Psoas muscle (tissue), 7 donors: ENCODE measurements at regions not wholly inside any gene's neighbourhood (a gene's known extent, or its start where the extent isn't known, plus 50 kb on each side); places are given as distances from the start of the nearest gene placed in this dataset.

Source experiments
- ATAC-seq, 4 donors: fragments of 200-7000 bp; cut with Tn5 transposase; one replicate each; pipeline ENCODE4 v1.9.1; 2020; ENCODE audit warnings: moderate library complexity in 3 of 4, mild to moderate bottlenecking in 2 of 4
- DNase-seq, 2 donors: peaks; one replicate each; pipeline ENCODE4 v3.0.0-alpha.2; 2020
- H3K27ac ChIP-seq: fragments of 200-600 bp; one replicate; pipeline ENCODE4 v1.8.0; 2022
- H3K27me3 ChIP-seq, 3 donors: fragments of 200-600 bp in 1 of 3; one replicate each; pipeline versions ENCODE4 v1.6.1 to v1.8.0; 2013 to 2022; ENCODE audit warnings: low read length in 2 of 3, mild to moderate bottlenecking in 2 of 3, moderate library complexity in 1 of 3; ENCODE audit not compliant: insufficient read depth in 3 of 3
- H3K36me3 ChIP-seq, 2 donors: fragments of 200-600 bp in 1 of 2; one replicate each; pipeline versions ENCODE4 v1.6.1 to v1.8.0; 2013 to 2022; ENCODE audit warnings: low read depth in 1 of 2, mild to moderate bottlenecking in 1 of 2, moderate library complexity in 1 of 2; ENCODE audit not compliant: insufficient read depth in 1 of 2
- H3K4me1 ChIP-seq: fragments of 200-600 bp; one replicate; pipeline ENCODE4 v1.8.0; 2022
- H3K4me3 ChIP-seq: fragments of 200-600 bp; one replicate; pipeline ENCODE4 v1.8.0; 2022; ENCODE audit warnings: mild to moderate bottlenecking
- H3K9me3 ChIP-seq: fragments of 200-600 bp; one replicate; pipeline ENCODE4 v1.8.0; 2022
- WGBS, 3 donors: extraction: QIAGEN DNeasy Blood & Tissue Kit; methylation state at CpG; one replicate each; pipeline versions ENCODE4 v1.1.6 to v1.1.7; 2013; 5-methylcytosine and 5-hydroxymethylcytosine counted together
- intact Hi-C, 2 donors: fragments of 100-400 bp; cut with DNase I; formaldehyde crosslinking; loops; one replicate each; pipeline versions ENCODE4 v1.11.0 to v1.14.2; 2022
- TF ChIP-seq, protein P1 (sequence below): fragments of 200-600 bp; IDR thresholded peaks from one replicate; pipeline ENCODE4 v1.8.0; 2022; ENCODE audit warnings: antibody characterized with exemption
- donor health status: healthy with polysubstance abuse.
- donor health status: DM: no; HTN: no; CAD: no; lungs with moderate emphysema.
- donor health status: Bipolar disorder and iron deficiency.
- donor health status: healthy.
- donor health status: DM: yes; HTN: yes; CAD: no.
- donor health status: DM: no; HTN: no; CAD: no.
- donor health status: DM: yes; HTN: yes; CAD: no.

DNA sequence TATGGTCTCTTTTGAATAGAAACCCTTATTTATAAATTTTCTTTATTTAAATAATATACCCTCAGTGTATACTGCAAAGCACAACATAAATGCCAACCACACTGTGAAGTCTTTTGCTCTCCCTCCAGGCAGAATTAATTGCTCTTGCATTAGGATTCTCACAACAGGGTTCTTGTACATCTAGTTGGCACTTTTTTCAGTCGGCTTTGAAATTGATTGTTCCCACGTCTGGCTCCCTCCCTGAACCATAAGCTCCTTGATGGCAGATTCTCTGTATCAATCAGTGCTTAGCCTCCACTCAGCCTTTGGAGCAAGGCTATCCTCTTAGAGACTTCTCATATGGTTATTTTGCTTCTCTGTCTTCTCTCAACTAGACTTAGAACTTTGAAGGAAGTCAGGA lies 288.0 kb upstream of the POU3F2 start:
- no peak for ATAC-seq
- H3K36me3 ChIP-seq: no peaks in the 10 kb centered on the region
- intact Hi-C loops: no loop called here
- no peaks in the 10 kb centered on the region for H3K9me3 ChIP-seq
- H3K27me3 ChIP-seq: no peaks in the 10 kb centered on the region
- no peaks in the 10 kb centered on the region for H3K4me1 ChIP-seq
- 64 to 67% (median 64%) methylated on average over 2 of the region's 2 CpGs for WGBS, 3 donors
- DNase-seq: no peak
- no peak overlapping the region for H3K27ac ChIP-seq
- no peak overlapping the region for H3K4me3 ChIP-seq
- TF ChIP-seq, protein P1, sequence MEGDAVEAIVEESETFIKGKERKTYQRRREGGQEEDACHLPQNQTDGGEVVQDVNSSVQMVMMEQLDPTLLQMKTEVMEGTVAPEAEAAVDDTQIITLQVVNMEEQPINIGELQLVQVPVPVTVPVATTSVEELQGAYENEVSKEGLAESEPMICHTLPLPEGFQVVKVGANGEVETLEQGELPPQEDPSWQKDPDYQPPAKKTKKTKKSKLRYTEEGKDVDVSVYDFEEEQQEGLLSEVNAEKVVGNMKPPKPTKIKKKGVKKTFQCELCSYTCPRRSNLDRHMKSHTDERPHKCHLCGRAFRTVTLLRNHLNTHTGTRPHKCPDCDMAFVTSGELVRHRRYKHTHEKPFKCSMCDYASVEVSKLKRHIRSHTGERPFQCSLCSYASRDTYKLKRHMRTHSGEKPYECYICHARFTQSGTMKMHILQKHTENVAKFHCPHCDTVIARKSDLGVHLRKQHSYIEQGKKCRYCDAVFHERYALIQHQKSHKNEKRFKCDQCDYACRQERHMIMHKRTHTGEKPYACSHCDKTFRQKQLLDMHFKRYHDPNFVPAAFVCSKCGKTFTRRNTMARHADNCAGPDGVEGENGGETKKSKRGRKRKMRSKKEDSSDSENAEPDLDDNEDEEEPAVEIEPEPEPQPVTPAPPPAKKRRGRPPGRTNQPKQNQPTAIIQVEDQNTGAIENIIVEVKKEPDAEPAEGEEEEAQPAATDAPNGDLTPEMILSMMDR: no peak

DNA sequence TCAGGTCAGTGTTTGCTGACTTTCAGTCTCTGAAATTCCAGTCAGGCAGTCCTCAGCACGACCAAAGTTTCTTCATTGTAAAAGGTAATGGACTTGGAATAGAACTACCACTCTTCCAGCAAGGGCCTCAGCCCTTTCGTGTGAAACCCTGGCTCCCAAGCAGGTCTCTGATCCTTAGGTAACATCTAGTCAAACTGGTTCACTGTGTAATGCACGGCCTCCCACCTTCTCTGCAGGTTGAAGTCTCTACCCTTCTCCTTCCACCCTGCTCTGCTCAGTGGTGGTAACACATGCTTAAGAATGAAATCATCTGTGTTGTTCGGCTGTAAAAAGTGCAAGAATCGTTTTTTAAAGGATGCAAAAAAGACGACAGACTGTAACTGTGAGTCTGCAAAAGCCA lies 287.2 kb upstream of the POU3F2 start:
- Histone ChIP-seq H3K27me3 (no peaks in the 10 kb centered on the region), H3K9me3 (no peaks in the 10 kb centered on the region), H3K36me3 (no peaks in the 10 kb centered on the region), H3K4me1 (no peaks in the 10 kb centered on the region), H3K4me3 (no peak overlapping the region), H3K27ac (no peak overlapping the region)
- 68 to 74% (median 69%) methylated on average over 6 of the region's 6 CpGs for WGBS, 3 donors
- TF ChIP-seq, protein P1: no peak
- ATAC-seq: no peak
- DNase-seq: no peak
- intact Hi-C loops: no loop called here

DNA sequence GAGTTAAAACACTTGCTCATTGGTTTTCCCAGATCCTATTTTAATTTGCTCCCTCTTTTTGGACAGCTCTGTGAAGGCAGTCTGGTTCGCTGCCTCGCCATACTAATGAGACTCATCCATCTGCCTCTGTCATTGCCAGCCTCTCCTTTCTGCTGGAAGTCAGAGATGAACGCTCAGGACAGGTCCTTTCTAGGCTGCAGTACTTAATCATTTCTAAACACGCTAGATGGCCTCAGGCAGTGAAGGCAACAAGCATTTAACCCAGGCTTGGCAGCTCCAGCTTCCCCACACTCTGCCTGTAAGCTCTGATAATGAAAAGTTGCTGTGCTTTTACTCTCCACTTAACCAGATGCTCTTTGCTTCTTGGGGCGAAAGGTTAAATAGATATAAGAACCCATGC lies 286.7 kb upstream of the POU3F2 start:
- TF ChIP-seq, protein P1: no peak
- no peaks in the 10 kb centered on the region for H3K9me3 ChIP-seq
- H3K4me3 ChIP-seq: no peak overlapping the region
- H3K4me1 ChIP-seq: no peaks in the 10 kb centered on the region
- no peaks in the 10 kb centered on the region for H3K27me3 ChIP-seq
- H3K36me3 ChIP-seq: no peaks in the 10 kb centered on the region
- intact Hi-C loops: no loop called here
- H3K27ac ChIP-seq: no peak overlapping the region
- ATAC-seq (no peak), DNase-seq (no peak)
- 58 to 67% (median 61%) methylated on average over 5 of the region's 5 CpGs for WGBS, 3 donors

DNA sequence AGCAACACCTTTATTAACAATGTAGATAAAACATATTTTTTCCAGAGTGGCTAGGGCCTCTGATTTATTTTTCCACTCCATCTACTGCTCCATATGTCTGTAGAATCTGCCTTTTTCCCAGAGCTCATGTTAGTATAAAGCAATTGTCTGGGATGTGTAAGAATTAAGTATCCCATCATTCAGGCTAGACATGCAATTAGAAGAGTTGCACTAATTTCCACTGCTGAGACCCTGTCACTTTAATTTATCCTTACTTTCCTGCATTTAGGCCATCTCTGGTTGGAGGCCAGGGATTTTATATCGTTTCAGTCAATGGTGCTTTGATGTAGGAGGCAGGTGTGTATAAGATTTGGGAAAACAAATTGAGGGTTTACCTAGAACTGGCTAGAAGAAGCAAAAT lies 286.1 kb upstream of the POU3F2 start:
- Histone ChIP-seq H3K27me3 (no peaks in the 10 kb centered on the region), H3K4me1 (no peaks in the 10 kb centered on the region), H3K9me3 (no peaks in the 10 kb centered on the region), H3K27ac (no peak overlapping the region), H3K36me3 (no peaks in the 10 kb centered on the region), H3K4me3 (no peak overlapping the region)
- ATAC-seq (no peak), DNase-seq (no peak)
- WGBS, 3 donors: 35 to 60% (median 45%) methylated on average over 1 of the region's 1 CpG
- intact Hi-C loops: no loop called here
- TF ChIP-seq, protein P1: no peak

DNA sequence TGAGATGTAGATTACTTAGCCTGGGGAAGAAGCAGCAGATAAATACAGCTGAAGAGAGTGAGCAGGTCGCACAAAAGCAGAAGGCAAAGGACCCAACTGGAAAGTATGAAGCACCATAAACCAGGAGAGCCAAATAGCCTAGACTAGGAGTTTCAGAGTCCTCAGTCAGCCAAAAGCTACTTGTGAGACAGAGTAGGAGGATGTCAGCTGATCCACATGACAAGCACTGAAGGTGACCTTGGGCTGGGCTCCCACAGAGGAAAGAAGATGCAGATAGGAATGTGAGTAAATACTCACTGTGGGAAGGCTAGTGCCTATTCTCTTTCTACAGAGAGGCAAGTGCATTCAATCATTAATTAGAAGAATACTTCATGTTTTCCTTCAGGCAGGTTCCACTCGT lies 274.0 kb upstream of the POU3F2 start:
- no peak for DNase-seq
- Histone ChIP-seq H3K9me3 (no peaks in the 10 kb centered on the region), H3K4me1 (no peaks in the 10 kb centered on the region), H3K27ac (no peak overlapping the region), H3K27me3 (no peaks in the 10 kb centered on the region), H3K4me3 (no peak overlapping the region), H3K36me3 (no peaks in the 10 kb centered on the region)
- TF ChIP-seq, protein P1: no peak
- WGBS, 3 donors: 80 to 84% (median 80%) methylated on average over 2 of the region's 2 CpGs
- ATAC-seq: no peak
- intact Hi-C loops: no loop called here
